ENCODE measurements at regions not wholly inside any gene's neighbourhood (a gene's known extent, or its start where the extent isn't known, plus 50 kb on each side); places are given as distances from the start of the nearest gene placed in this dataset.
"Not testable (repeated sequence)": the region's sequence is repeated elsewhere in the genome, so short reads cannot be mapped to it uniquely, and the experiment has no call there.

DNA sequence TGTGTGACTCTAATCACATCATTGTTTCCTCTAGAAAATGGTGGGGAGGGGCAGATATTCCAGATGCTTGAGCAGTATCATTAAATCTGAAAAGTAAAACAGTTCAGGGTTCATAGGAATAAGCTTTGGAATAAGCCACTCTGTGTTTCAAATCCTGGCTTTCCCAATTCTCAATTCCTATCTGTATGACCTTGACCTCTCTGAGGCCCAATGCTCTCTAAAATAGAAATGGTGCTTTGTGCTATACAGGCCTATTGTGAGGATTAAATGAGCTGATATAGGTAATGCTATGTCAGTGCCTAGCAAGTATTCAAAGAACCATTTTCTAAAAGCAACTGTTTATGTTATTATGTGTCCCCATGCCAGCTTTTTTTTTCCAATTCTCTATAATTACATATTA is 209.0 kb upstream of the PRSS16 start:
- TF ChIP-seq FOXA1 (IDR thresholded peaks at IDR 0.05) (no peak), LEF1 (IDR thresholded peaks at IDR 0.05; ENCODE audit: borderline replicate concordance) (no peak), FOXM1 (IDR thresholded peaks at IDR 0.05; ENCODE audit: borderline replicate concordance) (no peak), ZNF384 (IDR thresholded peaks at IDR 0.05) (no peak), ELF4 (IDR thresholded peaks at IDR 0.05) (no peak), L3MBTL2 (conservative IDR thresholded peaks at IDR 0.05) (no peak), TARDBP (IDR thresholded peaks at IDR 0.05) (no peak), BHLHE40 (IDR thresholded peaks at IDR 0.05; ENCODE audit: borderline replicate concordance) (no peak), ARNT (IDR thresholded peaks at IDR 0.05) (no peak), HDGF (IDR thresholded peaks at IDR 0.05; ENCODE audit: borderline replicate concordance) (no peak), SP1 (IDR thresholded peaks at IDR 0.05) (no peak), NFRKB (IDR thresholded peaks at IDR 0.05) (no peak), CTBP1 (IDR thresholded peaks at IDR 0.05; ENCODE audit: borderline replicate concordance) (no peak), SUZ12 (IDR thresholded peaks at IDR 0.05) (no peak)
- POLR2A ChIA-PET, result no interaction called here
- CTCF ChIA-PET, result no interaction called here
- DNase-seq (ENCODE audit: extremely low spot score), result no peak

DNA sequence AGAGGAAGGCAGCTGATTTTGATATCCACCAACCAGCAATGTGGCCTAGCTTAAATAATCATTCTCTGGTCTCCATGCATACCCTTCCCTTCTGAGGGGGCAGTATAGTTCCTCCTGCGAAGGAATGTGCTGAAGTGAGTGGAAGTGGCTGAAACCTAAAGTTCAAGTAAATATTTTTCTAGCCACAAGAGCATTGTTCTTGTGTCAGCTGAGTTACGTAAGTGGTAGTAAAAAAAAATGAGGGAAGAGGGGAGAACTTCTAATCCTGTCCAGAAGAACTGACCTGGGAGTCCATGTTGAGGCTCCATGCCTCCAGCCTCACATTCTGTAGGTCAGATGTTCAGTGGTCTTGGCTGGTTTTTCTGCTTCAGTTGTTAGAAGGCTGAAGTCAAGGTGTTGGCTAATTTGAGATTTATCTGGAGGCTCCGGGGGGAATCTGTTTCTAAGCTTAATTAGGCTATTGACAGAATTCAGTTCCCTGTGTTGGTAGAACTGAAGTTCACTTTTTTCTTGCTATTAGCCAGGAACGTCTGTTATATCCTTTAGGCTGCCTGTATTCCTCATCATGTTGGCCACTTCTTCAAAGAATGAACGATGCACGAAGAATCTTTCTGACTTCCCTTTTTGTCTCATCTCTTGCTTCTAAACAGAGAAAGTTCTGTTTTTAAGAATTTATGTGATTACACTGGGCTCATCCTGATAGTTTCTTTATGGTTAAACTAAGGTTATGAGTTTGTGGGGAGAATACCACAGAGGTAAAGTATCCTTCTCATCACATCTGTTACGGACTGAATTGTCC is 207.1 kb upstream of the PRSS16 start:
- CTCF ChIA-PET, result interaction anchor here (0.8 kb wide), 1 partner anchor 14 kb away, joined by 3 read pairs; no protein-coding TSS in a partner anchor
- no peak for DNase-seq (ENCODE audit: extremely low spot score)
- no peak for TF ChIP-seq FOXA1 (IDR thresholded peaks at IDR 0.05)
- POLR2A ChIA-PET, result no interaction called here

DNA sequence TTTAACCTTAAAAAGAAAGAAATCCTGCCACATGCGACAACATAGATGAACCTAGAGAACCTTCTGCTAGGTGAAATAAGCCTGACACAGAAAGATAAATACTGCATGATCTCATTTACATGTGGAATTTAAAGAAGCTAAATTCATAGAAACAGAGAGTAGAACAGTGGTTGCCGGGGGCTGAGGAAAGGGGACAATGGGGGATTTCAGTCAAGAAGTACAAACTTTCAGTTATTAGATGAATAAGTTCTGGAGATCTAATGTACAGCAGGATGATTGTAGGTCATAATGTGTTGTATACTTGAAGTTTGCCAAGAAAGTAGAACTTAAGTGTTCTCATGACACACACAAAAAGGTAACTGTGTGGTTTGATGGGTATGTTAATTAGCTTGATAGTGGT is 204.3 kb upstream of the PRSS16 start:
- CTCF ChIA-PET, result no interaction called here
- DNase-seq (ENCODE audit: extremely low spot score), result no peak
- POLR2A ChIA-PET, result no interaction called here
- no peak for TF ChIP-seq TARDBP (IDR thresholded peaks at IDR 0.05)

DNA sequence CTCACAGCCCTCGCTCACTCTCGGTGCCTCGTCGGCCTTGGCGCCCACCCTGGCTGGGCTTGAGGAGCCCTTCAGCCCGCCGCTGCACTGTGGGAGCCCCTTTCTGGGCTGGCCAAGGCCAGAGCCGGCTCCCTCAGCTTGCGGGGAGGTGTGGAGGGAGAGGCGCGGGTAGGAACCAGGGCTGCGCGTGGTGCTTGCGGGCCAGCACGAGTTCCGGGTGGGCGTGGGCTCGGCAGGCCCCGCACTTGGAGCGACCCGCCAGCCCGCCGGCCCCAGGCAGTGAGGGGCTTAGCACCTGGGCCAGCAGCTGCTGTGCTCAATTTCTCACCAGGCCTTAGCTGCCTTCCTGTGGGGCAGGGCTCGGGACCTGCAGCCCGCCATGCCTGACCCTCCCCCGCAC is 202.4 kb upstream of the PRSS16 start:
- POLR2A ChIA-PET; DNase-seq (ENCODE audit: extremely low spot score); CTCF ChIA-PET: not testable (repeated sequence)

DNA sequence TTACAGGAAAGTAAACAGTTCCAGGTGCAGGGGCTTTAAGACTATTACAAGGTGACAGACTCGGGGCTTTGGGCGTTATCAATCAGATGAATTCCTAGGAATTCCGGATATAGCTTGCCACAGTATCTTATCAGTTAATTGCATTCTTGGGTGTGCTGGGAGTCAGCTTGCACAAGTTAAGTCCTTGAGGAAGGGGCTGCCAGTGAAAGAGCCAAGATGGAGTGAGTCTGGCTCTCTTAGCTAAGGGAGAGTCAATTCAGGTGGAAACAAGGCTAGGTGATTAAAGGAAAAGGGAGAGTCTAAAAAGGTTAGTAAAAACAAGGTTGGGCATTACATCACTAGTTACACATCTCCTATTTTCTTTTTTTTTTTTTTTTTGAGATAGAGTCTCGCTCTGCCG is 199.8 kb upstream of the PRSS16 start:
- CTCF ChIA-PET, result interaction anchor here (0.7 kb wide), 1 partner anchor 12 kb away, joined by 4 read pairs; no protein-coding TSS in a partner anchor
- POLR2A ChIA-PET, result not testable (repeated sequence)

DNA sequence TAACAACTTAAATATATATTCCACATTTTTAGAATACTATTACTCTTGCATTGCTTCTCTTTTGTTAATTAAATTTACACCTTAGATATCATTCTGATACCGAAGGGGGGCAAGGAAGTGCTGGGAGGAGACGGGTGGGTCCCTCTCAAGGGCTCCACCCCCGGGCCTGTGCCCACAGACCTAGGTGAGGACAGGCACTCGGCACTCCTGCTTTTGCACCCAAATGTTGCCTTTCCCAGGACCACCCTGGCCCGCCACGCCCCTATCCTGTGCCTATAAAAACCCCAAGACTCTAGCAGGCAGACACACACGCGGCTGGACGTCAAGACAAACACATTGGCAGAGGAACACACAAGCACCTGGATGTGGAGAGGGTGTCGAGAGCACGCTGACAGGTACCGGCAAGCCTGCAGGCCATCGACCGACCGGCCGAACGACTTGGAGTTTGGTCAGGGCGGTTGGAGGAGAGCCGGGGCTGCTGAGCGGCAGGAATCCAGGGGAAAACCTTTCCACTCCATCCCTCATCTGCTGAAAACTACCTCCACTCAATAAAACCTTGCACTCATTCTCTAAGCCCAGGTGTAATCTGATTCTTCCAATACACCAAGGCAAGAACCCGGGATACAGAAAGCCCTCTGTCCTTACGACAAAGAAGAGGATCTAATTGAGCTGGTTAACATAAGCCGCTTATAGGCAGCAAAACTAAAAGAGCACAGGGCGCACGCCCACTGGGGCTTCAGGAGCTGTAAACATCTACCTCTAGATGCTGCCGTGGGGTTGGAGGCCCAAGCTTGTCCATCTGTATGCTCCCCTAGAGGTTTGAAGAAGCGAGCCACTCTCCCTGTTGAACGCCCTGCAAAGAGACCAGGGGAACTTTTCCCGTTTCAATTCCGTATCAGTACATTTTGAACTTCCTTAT is 197.4 kb upstream of the PRSS16 start:
- ChIA-PET CTCF (no interaction called here), POLR2A (no interaction called here)
- no peak for DNase-seq (ENCODE audit: extremely low spot score)
- TF ChIP-seq FOXA1 (IDR thresholded peaks at IDR 0.05) (no peak), FOXK2 (IDR thresholded peaks at IDR 0.05) (no peak), ZNF384 (IDR thresholded peaks at IDR 0.05) (no peak), LEF1 (IDR thresholded peaks at IDR 0.05; ENCODE audit: borderline replicate concordance) (no peak), L3MBTL2 (conservative IDR thresholded peaks at IDR 0.05) (no peak), CTBP1 (IDR thresholded peaks at IDR 0.05; ENCODE audit: borderline replicate concordance) (no peak), BHLHE40 (IDR thresholded peaks at IDR 0.05; ENCODE audit: borderline replicate concordance) (no peak), FOXM1 (IDR thresholded peaks at IDR 0.05; ENCODE audit: borderline replicate concordance) (no peak), ARNT (IDR thresholded peaks at IDR 0.05) (no peak), SP1 (IDR thresholded peaks at IDR 0.05) (no peak), SUZ12 (IDR thresholded peaks at IDR 0.05) (no peak), HDGF (IDR thresholded peaks at IDR 0.05; ENCODE audit: borderline replicate concordance) (no peak), TARDBP (IDR thresholded peaks at IDR 0.05) (no peak), ELF4 (IDR thresholded peaks at IDR 0.05) (no peak), NFRKB (IDR thresholded peaks at IDR 0.05) (no peak)
- TF ChIP-seq, protein P1, sequence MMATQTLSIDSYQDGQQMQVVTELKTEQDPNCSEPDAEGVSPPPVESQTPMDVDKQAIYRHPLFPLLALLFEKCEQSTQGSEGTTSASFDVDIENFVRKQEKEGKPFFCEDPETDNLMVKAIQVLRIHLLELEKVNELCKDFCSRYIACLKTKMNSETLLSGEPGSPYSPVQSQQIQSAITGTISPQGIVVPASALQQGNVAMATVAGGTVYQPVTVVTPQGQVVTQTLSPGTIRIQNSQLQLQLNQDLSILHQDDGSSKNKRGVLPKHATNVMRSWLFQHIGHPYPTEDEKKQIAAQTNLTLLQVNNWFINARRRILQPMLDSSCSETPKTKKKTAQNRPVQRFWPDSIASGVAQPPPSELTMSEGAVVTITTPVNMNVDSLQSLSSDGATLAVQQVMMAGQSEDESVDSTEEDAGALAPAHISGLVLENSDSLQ (IDR thresholded peaks at IDR 0.05), result no peak

More for the DNA sequence above, 199.8 kb upstream of the PRSS16 start:
- DNase-seq (ENCODE audit: extremely low spot score), result not testable (repeated sequence)

DNA sequence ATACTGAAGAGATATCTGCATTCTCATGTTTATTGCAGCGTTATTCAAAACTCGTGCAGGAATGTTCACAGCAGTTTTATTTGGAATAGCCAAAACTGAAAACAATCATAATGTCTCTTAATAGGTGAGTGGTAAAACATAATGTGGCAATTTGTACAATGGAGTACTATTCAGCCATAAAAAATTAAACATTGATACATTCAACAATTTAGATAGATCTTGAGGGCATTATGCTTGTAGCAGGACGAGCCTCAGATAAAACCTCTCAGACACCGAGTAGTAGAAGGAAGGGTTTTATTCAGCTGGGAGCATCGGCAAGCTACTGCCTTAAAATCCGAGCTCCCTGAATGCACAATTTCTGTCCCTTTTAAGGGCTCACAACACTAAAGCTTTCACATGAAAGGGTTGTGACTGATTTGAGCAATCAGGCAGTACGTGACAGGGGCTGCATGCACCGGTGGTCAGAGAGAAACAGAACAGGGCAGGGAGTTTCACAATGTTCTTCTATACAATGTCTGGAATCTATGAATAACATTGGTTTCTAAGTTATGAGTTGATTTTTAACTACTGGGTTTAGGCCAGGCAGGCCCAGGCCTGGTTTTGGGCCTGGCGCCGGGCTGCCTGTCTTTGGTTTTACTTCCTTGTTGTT is 195.3 kb upstream of the PRSS16 start:
- POLR2A ChIA-PET; CTCF ChIA-PET; DNase-seq (ENCODE audit: extremely low spot score): not testable (repeated sequence)

DNA sequence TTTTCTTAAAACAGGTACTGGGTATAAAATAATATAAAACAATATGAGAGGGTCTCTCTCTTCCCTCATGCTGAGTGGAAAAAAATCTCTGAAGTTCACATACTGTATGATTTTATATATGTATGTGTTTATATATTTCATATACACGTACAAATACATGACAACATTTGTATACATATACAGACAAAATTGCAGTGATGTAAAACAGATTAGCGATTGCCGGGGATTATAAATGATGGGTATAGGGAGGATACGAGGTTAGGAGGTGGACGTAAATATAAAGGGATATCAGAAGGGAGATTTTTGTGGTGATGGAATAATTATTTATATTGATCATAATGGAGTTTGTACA is 194.8 kb upstream of the PRSS16 start:
- POLR2A ChIA-PET, result no interaction called here

More for the DNA sequence above, 194.8 kb upstream of the PRSS16 start:
- TF ChIP-seq LEF1 (IDR thresholded peaks at IDR 0.05; ENCODE audit: borderline replicate concordance), result no peak
- no peak for DNase-seq (ENCODE audit: extremely low spot score)
- CTCF ChIA-PET, result no interaction called here
